DOHH2 (cell line): ENCODE measurements at regions not wholly inside any gene's neighbourhood (a gene's known extent, or its start where the extent isn't known, plus 50 kb on each side); places are given as distances from the start of the nearest gene placed in this dataset.

Source experiments
- H3F3A ChIP-seq: fragments of 200-600 bp; sonication (generic), shearing (Covaris generic); 2 replicates; pipeline ENCODE4 v1.6.0; 2016; ENCODE audit warnings: antibody characterized with exemption, mild to moderate bottlenecking; ENCODE audit not compliant: control insufficient read depth, insufficient read depth
- H3K27ac ChIP-seq: fragments of 200-600 bp; sonication (generic); 2 replicates; pipeline ENCODE4 v1.5.1; 2014; ENCODE audit warnings: low read depth, mild to moderate bottlenecking, low read length, moderate library complexity
- H3K27me3 ChIP-seq: fragments of 200-600 bp; sonication (generic); 2 replicates; pipeline ENCODE4 v1.6.1; 2014; ENCODE audit warnings: mild to moderate bottlenecking, low read length, mixed read lengths; ENCODE audit not compliant: control insufficient read depth
- H3K36me3 ChIP-seq: fragments of 200-600 bp; sonication (generic); 2 replicates; pipeline ENCODE4 v1.6.1; 2014; ENCODE audit warnings: mild to moderate bottlenecking, low read length, moderate library complexity, mixed read lengths; ENCODE audit not compliant: control insufficient read depth
- H3K4me1 ChIP-seq: fragments of 200-600 bp; sonication (generic); 2 replicates; pipeline ENCODE4 v1.6.1; 2014; ENCODE audit warnings: mild to moderate bottlenecking, low read length, mixed read lengths; ENCODE audit not compliant: control insufficient read depth
- H3K4me2 ChIP-seq: fragments of 200-600 bp; sonication (generic); 2 replicates; pipeline ENCODE4 v1.6.0; 2014; ENCODE audit warnings: mild to moderate bottlenecking, low read length, moderate library complexity
- H3K4me3 ChIP-seq: fragments of 200-600 bp; sonication (generic); 2 replicates; pipeline ENCODE4 v1.5.1; 2014; ENCODE audit warnings: mild to moderate bottlenecking, low read length, mixed read lengths
- H3K79me2 ChIP-seq: fragments of 200-600 bp; sonication (generic); 2 replicates; pipeline ENCODE4 v1.6.1; 2014; ENCODE audit warnings: mild to moderate bottlenecking, low read length, mixed read lengths; ENCODE audit not compliant: control insufficient read depth
- H3K9me2 ChIP-seq: fragments of 200-600 bp; sonication (generic); replicated peaks from 2 replicates; pipeline ENCODE4 v1.6.1; 2014; ENCODE audit warnings: mild to moderate bottlenecking, low read length, mixed read lengths; ENCODE audit not compliant: control insufficient read depth
- H3K9me3 ChIP-seq: fragments of 200-600 bp; sonication (generic); 2 replicates; pipeline ENCODE4 v1.6.1; 2014; ENCODE audit warnings: antibody characterized with exemption, low read length, mixed read lengths; ENCODE audit not compliant: control insufficient read depth, insufficient read depth
- H4K20me1 ChIP-seq: fragments of 200-600 bp; sonication (generic); 2 replicates; pipeline ENCODE4 v1.6.0; 2014; ENCODE audit warnings: low read depth, mild to moderate bottlenecking, antibody characterized with exemption, low read length, moderate library complexity; ENCODE audit not compliant: control insufficient read depth, insufficient read depth
- EZH2phosphoT487 ChIP-seq: fragments of 200-600 bp; sonication (generic); IDR thresholded peaks from 2 replicates; pipeline ENCODE4 v1.6.1; 2017; ENCODE audit warnings: borderline replicate concordance, mild to moderate bottlenecking, antibody characterized with exemption, low read length, moderate library complexity, mixed read lengths
- TF ChIP-seq, protein P1 (sequence below): fragments of 200-600 bp; sonication (generic); IDR thresholded peaks from one replicate; pipeline ENCODE4 v1.5.1; 2014; ENCODE audit warnings: antibody characterized with exemption, mild to moderate bottlenecking, low read depth, low read length; ENCODE audit not compliant: poor library complexity, severe bottlenecking

DNA sequence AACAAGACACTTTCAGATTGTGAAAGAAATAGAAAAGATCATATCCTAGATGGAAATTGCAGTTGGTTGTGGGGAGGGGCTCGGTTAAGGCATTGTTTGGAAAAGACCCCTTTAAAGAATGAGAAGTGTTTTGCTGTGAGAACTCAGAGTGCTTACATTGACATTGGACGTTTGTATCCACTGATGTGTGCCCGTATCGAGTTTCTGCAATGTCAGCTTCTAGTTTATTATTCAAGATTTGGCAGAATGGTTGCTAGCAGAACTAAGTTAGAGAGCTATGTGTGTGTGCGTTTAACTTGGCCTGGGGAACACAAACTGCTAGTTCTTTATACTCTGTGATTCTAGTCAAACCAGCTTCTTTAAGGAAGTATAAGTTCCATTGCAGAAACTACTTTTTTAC, 2702.5 kb downstream of the PCDH7 start:
- no peaks in the 10 kb centered on the region for H3K36me3 ChIP-seq
- H3K79me2 ChIP-seq = no peaks in the 10 kb centered on the region
- no peaks in the 10 kb centered on the region for H3K4me1 ChIP-seq
- H4K20me1 ChIP-seq = no peaks in the 10 kb centered on the region
- H3K9me3 ChIP-seq = no peaks in the 10 kb centered on the region
- no peaks in the 10 kb centered on the region for H3K27me3 ChIP-seq
- no peak overlapping the region for H3K27ac ChIP-seq
- no peak overlapping the region for H3K4me2 ChIP-seq
- H3F3A ChIP-seq = no peaks in the 10 kb centered on the region
- TF ChIP-seq EZH2phosphoT487 = no peak
- TF ChIP-seq, protein P1, sequence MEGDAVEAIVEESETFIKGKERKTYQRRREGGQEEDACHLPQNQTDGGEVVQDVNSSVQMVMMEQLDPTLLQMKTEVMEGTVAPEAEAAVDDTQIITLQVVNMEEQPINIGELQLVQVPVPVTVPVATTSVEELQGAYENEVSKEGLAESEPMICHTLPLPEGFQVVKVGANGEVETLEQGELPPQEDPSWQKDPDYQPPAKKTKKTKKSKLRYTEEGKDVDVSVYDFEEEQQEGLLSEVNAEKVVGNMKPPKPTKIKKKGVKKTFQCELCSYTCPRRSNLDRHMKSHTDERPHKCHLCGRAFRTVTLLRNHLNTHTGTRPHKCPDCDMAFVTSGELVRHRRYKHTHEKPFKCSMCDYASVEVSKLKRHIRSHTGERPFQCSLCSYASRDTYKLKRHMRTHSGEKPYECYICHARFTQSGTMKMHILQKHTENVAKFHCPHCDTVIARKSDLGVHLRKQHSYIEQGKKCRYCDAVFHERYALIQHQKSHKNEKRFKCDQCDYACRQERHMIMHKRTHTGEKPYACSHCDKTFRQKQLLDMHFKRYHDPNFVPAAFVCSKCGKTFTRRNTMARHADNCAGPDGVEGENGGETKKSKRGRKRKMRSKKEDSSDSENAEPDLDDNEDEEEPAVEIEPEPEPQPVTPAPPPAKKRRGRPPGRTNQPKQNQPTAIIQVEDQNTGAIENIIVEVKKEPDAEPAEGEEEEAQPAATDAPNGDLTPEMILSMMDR = no peak
- no peak overlapping the region for H3K4me3 ChIP-seq
- H3K9me2 ChIP-seq = no peaks in the 10 kb centered on the region

DNA sequence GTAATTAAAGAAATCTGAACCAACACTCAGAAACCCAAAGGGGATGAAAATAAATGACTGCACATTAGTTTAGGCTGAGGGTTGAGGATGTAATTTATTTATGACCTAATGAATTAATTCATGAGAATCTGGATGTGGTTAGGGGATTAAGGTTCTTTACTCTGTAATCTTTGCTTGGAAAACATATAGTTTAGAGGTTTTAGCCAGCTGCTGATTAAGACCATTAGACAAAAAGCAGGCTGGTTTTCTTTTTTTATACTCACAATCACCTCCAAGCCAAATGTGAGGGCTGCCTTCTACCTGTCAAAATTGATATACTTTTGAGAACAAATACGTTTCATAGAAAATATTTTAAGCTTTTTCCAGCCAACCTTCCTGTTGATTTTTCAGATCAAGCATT, 2705.8 kb downstream of the PCDH7 start:
- Histone ChIP-seq H3K27ac (no peak overlapping the region), H3F3A (no peaks in the 10 kb centered on the region), H4K20me1 (no peaks in the 10 kb centered on the region), H3K4me2 (no peak overlapping the region), H3K4me1 (no peaks in the 10 kb centered on the region), H3K9me2 (no peaks in the 10 kb centered on the region), H3K9me3 (no peaks in the 10 kb centered on the region), H3K27me3 (no peaks in the 10 kb centered on the region), H3K36me3 (no peaks in the 10 kb centered on the region), H3K4me3 (no peak overlapping the region), H3K79me2 (no peaks in the 10 kb centered on the region)
- TF ChIP-seq, protein P1 = no peak
- TF ChIP-seq EZH2phosphoT487 = no peak

DNA sequence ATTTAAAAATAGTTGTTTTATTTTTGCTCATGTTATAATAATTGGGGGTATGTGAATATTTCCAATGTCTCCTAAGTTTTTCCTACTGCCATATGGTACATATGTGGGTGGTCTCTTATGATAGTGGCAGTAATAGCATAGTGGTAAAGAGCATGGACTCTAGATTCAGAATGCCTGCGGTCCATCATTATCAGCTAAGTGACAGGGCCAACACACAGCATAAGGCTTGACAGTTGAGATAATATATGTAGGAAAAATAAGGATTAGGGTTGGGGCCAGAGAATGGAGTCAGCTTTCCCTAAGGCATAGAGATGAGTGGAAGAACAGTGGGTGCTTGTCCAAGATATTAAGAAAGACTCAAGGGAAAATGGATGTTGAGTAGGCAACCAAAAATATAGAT, 2707.5 kb downstream of the PCDH7 start:
- Histone ChIP-seq H3K4me1 (no peaks in the 10 kb centered on the region), H3K36me3 (no peaks in the 10 kb centered on the region), H3K4me2 (no peak overlapping the region), H3K79me2 (no peaks in the 10 kb centered on the region), H3K27me3 (no peaks in the 10 kb centered on the region), H3K27ac (no peak overlapping the region), H3K9me2 (no peaks in the 10 kb centered on the region), H3K9me3 (no peaks in the 10 kb centered on the region), H3F3A (no peaks in the 10 kb centered on the region), H3K4me3 (no peak overlapping the region), H4K20me1 (no peaks in the 10 kb centered on the region)
- TF ChIP-seq, protein P1 = no peak
- TF ChIP-seq EZH2phosphoT487 = no peak

DNA sequence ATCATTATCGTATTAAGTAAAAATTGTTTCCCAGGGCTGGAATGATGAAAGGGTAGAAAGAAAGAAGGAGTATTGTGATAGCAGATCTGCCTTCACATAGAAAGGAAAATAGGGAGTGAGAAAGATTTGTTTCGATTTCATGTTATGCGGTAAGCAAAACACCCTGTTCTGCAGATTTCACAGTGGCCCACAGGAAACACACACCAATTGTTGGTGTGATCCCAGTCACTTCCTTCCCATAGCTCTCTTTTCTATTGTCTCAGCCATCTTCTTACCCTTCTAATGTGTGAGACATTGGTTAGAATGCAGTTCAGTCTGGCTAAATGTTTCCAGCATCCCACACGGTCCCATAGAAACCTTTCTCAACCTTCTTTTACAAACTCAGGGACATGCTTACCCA, 2709.8 kb downstream of the PCDH7 start:
- no peaks in the 10 kb centered on the region for H3K9me3 ChIP-seq

More for the DNA sequence above, 2709.8 kb downstream of the PCDH7 start:
- H3K4me3 ChIP-seq = no peak overlapping the region
- no peak overlapping the region for H3K27ac ChIP-seq
- H3K36me3 ChIP-seq = no peaks in the 10 kb centered on the region
- H3K9me2 ChIP-seq = no peaks in the 10 kb centered on the region
- no peaks in the 10 kb centered on the region for H3K4me1 ChIP-seq
- no peaks in the 10 kb centered on the region for H3F3A ChIP-seq
- H4K20me1 ChIP-seq = no peaks in the 10 kb centered on the region
- H3K27me3 ChIP-seq = no peaks in the 10 kb centered on the region
- H3K79me2 ChIP-seq = no peaks in the 10 kb centered on the region
- H3K4me2 ChIP-seq = no peak overlapping the region
- TF ChIP-seq, protein P1 = no peak
- TF ChIP-seq EZH2phosphoT487 = no peak
